Endodermal cell (in vitro differentiated cells): ENCODE measurements at regions not wholly inside any gene's neighbourhood (a gene's known extent, or its start where the extent isn't known, plus 50 kb on each side); places are given as distances from the start of the nearest gene placed in this dataset.
A peak's percentile ranks its signal among the peaks of the same experiment; 100 is the strongest.

Experiments
- DNase-seq: peaks from one replicate; pipeline ENCODE4 v3.0.0-alpha.2; 2017
- H3K27ac ChIP-seq: 2 replicates; pipeline ENCODE4 v1.5.1; 2013; ENCODE audit warnings: mild to moderate bottlenecking, low read depth, low read length, moderate library complexity
- H3K27me3 ChIP-seq: 2 replicates; pipeline ENCODE4 v1.6.1; 2013; ENCODE audit warnings: mild to moderate bottlenecking, low read length, moderate library complexity; ENCODE audit not compliant: insufficient read depth, control insufficient read depth, poor library complexity, severe bottlenecking
- H3K36me3 ChIP-seq: 2 replicates; pipeline ENCODE4 v1.7.0; 2013; ENCODE audit warnings: mild to moderate bottlenecking, low read length, moderate library complexity; ENCODE audit not compliant: control insufficient read depth, insufficient read depth
- H3K4me1 ChIP-seq: one replicate; pipeline ENCODE4 v1.7.0; 2013; ENCODE audit warnings: low read length; ENCODE audit not compliant: control insufficient read depth, insufficient read depth
- H3K4me3 ChIP-seq: 2 replicates; pipeline ENCODE4 v1.5.1; 2013; ENCODE audit warnings: mild to moderate bottlenecking, low read length, moderate library complexity
- H3K9ac ChIP-seq: 2 replicates; pipeline ENCODE4 v1.6.1; 2013; ENCODE audit warnings: mild to moderate bottlenecking, low read length, moderate library complexity; ENCODE audit not compliant: poor library complexity, severe bottlenecking; ENCODE audit errors: extremely low read depth
- H3K9me3 ChIP-seq: 2 replicates; pipeline ENCODE4 v1.6.1; 2013; ENCODE audit warnings: mild to moderate bottlenecking, low read length, moderate library complexity; ENCODE audit not compliant: control insufficient read depth
- H3K27ac Mint-ChIP-seq: 2 replicates; pipeline ENCODE4 v1.8.0; 2020; ENCODE audit warnings: mixed read lengths
- H3K27me3 Mint-ChIP-seq: 2 replicates; pipeline ENCODE4 v1.8.0; 2021; ENCODE audit warnings: mild to moderate bottlenecking, mixed read lengths; ENCODE audit not compliant: insufficient read depth
- H3K36me3 Mint-ChIP-seq: 2 replicates; pipeline ENCODE4 v1.8.0; 2020; ENCODE audit warnings: low read depth, mixed read lengths
- H3K4me1 Mint-ChIP-seq: 2 replicates; pipeline ENCODE4 v1.8.0; 2020; ENCODE audit warnings: mixed read lengths
- H3K4me3 Mint-ChIP-seq: 2 replicates; pipeline ENCODE4 v1.8.0; 2020; ENCODE audit warnings: mild to moderate bottlenecking, moderate library complexity, mixed read lengths
- H3K9me3 Mint-ChIP-seq: 2 replicates; pipeline ENCODE4 v1.8.0; 2020; ENCODE audit warnings: mild to moderate bottlenecking, mixed read lengths
- WGBS, 2 experiments: methylation state at CpG; one replicate each; pipeline versions ENCODE4 v1.1.5 to v1.1.7; 2013; ENCODE audit warnings: missing lambda C conversion rate in 2 of 2, mixed read lengths in 1 of 2; ENCODE audit not compliant: insufficient coverage in 1 of 2, insufficient read length in 1 of 2; 5-methylcytosine and 5-hydroxymethylcytosine counted together
- TF ChIP-seq, protein P1 (sequence below): fragments of 200-600 bp; sonication (generic); conservative IDR thresholded peaks from 2 replicates; pipeline ENCODE4 v1.5.0; 2021; ENCODE audit warnings: antibody characterized with exemption, mild to moderate bottlenecking

GRCh38 chr16:72372087-72373045 is 200.4 kb upstream of the PMFBP1 start:
- 85 to 87% methylated on average over 9 to 15 of the region's 15 CpGs for WGBS, 2 experiments
- Histone ChIP-seq H3K9me3 (peaks cover 28% of the 10 kb centered on the region), H3K36me3 (peaks cover 7% of the 10 kb centered on the region), H3K27ac (peak overlapping the region; percentile 91), H3K4me3 (no peak overlapping the region), H3K9ac (peak overlapping the region; percentile 40), H3K4me1 (peaks cover 22% of the 10 kb centered on the region), H3K27me3 (no peaks in the 10 kb centered on the region)
- TF ChIP-seq, protein P1, sequence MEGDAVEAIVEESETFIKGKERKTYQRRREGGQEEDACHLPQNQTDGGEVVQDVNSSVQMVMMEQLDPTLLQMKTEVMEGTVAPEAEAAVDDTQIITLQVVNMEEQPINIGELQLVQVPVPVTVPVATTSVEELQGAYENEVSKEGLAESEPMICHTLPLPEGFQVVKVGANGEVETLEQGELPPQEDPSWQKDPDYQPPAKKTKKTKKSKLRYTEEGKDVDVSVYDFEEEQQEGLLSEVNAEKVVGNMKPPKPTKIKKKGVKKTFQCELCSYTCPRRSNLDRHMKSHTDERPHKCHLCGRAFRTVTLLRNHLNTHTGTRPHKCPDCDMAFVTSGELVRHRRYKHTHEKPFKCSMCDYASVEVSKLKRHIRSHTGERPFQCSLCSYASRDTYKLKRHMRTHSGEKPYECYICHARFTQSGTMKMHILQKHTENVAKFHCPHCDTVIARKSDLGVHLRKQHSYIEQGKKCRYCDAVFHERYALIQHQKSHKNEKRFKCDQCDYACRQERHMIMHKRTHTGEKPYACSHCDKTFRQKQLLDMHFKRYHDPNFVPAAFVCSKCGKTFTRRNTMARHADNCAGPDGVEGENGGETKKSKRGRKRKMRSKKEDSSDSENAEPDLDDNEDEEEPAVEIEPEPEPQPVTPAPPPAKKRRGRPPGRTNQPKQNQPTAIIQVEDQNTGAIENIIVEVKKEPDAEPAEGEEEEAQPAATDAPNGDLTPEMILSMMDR: no peak
- peaks cover 7% of the 10 kb centered on the region for H3K4me1 Mint-ChIP-seq
- no peak overlapping the region for H3K4me3 Mint-ChIP-seq
- peak overlapping the region; percentile 93 for H3K27ac Mint-ChIP-seq
- H3K27me3 Mint-ChIP-seq: no peaks in the 10 kb centered on the region
- peaks cover 3% of the 10 kb centered on the region for H3K9me3 Mint-ChIP-seq
- H3K36me3 Mint-ChIP-seq: peaks cover 3% of the 10 kb centered on the region
- DNase-seq: no peak

DNA sequence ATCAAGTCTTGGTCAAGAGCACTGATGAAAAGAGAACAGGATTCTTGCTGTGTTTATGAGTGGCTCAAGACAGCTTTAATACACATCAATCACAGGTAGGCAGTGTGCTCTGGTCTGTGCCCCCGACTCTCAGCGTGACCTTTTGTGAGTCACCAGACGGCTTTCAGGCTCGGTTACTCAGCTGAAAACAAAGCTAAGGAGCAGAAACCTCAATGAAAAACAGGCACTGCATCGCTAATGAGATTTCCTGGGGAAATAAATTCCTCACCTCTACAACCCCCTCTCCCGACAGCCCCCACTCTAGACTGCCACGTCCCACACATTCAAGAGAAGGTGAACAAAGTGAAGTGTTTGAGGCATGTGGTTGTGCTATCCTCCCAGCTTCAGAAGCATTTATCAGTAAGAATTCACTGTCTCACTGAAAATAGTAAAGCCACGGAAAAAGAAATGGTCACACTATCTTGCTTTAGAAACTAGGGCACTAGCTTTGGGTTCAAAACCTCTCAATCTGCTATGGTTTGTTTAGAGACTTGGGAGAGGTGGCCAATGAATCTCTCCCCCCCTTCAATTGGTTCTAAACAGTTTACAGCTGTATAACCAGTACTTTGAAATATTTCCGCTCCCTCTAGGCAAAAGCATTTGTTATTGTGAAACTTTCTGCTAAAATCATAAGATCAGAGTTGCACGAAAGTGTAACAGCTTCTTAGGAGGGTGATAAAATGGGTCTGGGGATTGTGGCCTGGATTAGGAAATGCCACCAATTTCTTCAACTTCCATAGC is 199.5 kb upstream of the PMFBP1 start:
- 0 to 22% methylated on average over 5 to 9 of the region's 10 CpGs for WGBS, 2 experiments
- no peak overlapping the region for H3K4me3 Mint-ChIP-seq
- peaks cover 36% of the 10 kb centered on the region for H3K9me3 ChIP-seq
- peak overlapping the region; percentile 19 for H3K4me3 ChIP-seq
- H3K27ac Mint-ChIP-seq: peak overlapping the region; percentile 93
- peaks cover 7% of the 10 kb centered on the region for H3K36me3 ChIP-seq
- H3K27me3 ChIP-seq: no peaks in the 10 kb centered on the region
- TF ChIP-seq, protein P1: no peak
- H3K36me3 Mint-ChIP-seq: no peaks in the 10 kb centered on the region
- H3K4me1 Mint-ChIP-seq: peaks cover 7% of the 10 kb centered on the region
- peaks cover 7% of the 10 kb centered on the region for H3K9me3 Mint-ChIP-seq
- no peaks in the 10 kb centered on the region for H3K27me3 Mint-ChIP-seq
- peak; percentile 91 for DNase-seq
- H3K27ac ChIP-seq: peak overlapping the region; percentile 91
- H3K4me1 ChIP-seq: peaks cover 22% of the 10 kb centered on the region
- peak overlapping the region; percentile 40 for H3K9ac ChIP-seq

- peak overlapping the region; percentile 71 for H3K27ac Mint-ChIP-seq
- H3K27me3 ChIP-seq: no peaks in the 10 kb centered on the region
- H3K9me3 ChIP-seq: peaks cover 45% of the 10 kb centered on the region
- no peak for DNase-seq
- H3K27ac ChIP-seq: peak overlapping the region; percentile 73
- H3K9ac ChIP-seq: no peak overlapping the region
- WGBS, 2 experiments: 38 to 50% methylated on average over 1 of the region's 1 CpG
- H3K4me1 Mint-ChIP-seq: peaks cover 7% of the 10 kb centered on the region
- peaks cover 18% of the 10 kb centered on the region for H3K9me3 Mint-ChIP-seq
- H3K36me3 Mint-ChIP-seq: peaks cover 3% of the 10 kb centered on the region
- H3K4me3 ChIP-seq: peak overlapping the region; percentile 26
- peaks cover 17% of the 10 kb centered on the region for H3K36me3 ChIP-seq
- H3K4me1 ChIP-seq: peaks cover 22% of the 10 kb centered on the region
- H3K27me3 Mint-ChIP-seq: no peaks in the 10 kb centered on the region
- TF ChIP-seq, protein P1: no peak
- H3K4me3 Mint-ChIP-seq: no peak overlapping the region
Observed at GRCh38 chr16:72369274-72369673, 197.3 kb upstream of the PMFBP1 start.
